ENCODE measurements at regions not wholly inside any gene's neighbourhood (a gene's known extent, or its start where the extent isn't known, plus 50 kb on each side); places are given as distances from the start of the nearest gene placed in this dataset.

DNA sequence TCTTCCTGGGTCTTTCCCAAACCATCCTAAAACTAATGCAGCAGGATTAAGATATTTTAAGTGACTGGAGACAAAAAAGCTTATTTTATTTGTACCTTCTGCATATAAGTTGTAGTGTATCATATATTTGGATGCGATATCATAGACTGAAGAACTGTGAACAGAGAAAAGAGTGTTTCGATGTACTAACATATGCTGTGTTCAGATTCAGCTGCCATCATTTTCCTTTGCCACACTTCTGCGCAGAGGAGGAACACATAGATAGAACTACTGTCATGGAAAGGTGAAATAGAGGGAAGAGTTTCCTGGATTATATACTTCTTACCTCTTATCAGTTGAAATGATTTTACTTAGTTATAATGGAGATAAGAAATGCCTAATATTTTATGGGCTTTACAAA is 95.5 kb upstream of the CNTN3 start:
- no peaks in the 10 kb centered on the region for H3K36me3 ChIP-seq
- no peak overlapping the region for H3K4me3 ChIP-seq
- H3K4me3 Mint-ChIP-seq = no peak overlapping the region
- H3K27ac ChIP-seq = no peak overlapping the region
- DNase-seq (ENCODE audit: low spot score) = no peak
- no peak overlapping the region for H3K27ac Mint-ChIP-seq
- no peaks in the 10 kb centered on the region for H3F3A ChIP-seq (ENCODE audit: low read depth)
- no peaks in the 10 kb centered on the region for H3K79me2 ChIP-seq (ENCODE audit: low read depth)
- no peaks in the 10 kb centered on the region for H4K20me1 ChIP-seq (ENCODE audit: low read depth)
- no peak overlapping the region for H3K9ac ChIP-seq
- no peaks in the 10 kb centered on the region for H3K4me1 Mint-ChIP-seq
- H3K4me1 ChIP-seq = no peaks in the 10 kb centered on the region
- H3K27me3 ChIP-seq = no peaks in the 10 kb centered on the region
- no peak overlapping the region for H3K4me2 ChIP-seq
- TF ChIP-seq, protein P1, sequence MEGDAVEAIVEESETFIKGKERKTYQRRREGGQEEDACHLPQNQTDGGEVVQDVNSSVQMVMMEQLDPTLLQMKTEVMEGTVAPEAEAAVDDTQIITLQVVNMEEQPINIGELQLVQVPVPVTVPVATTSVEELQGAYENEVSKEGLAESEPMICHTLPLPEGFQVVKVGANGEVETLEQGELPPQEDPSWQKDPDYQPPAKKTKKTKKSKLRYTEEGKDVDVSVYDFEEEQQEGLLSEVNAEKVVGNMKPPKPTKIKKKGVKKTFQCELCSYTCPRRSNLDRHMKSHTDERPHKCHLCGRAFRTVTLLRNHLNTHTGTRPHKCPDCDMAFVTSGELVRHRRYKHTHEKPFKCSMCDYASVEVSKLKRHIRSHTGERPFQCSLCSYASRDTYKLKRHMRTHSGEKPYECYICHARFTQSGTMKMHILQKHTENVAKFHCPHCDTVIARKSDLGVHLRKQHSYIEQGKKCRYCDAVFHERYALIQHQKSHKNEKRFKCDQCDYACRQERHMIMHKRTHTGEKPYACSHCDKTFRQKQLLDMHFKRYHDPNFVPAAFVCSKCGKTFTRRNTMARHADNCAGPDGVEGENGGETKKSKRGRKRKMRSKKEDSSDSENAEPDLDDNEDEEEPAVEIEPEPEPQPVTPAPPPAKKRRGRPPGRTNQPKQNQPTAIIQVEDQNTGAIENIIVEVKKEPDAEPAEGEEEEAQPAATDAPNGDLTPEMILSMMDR (IDR thresholded peaks at IDR 0.05) = no peak
- no peak for TF ChIP-seq EZH2 (IDR thresholded peaks at IDR 0.05)
- TF ChIP-seq EZH2phosphoT487 (IDR thresholded peaks at IDR 0.05) = no peak
- peaks cover 5% of the 10 kb centered on the region for H3K9me3 Mint-ChIP-seq
- H3K36me3 Mint-ChIP-seq = no peaks in the 10 kb centered on the region
- no peaks in the 10 kb centered on the region for H3K9me3 ChIP-seq (ENCODE audit: low read depth)
- H2AFZ ChIP-seq (replicated peaks) = no peak overlapping the region
- H3K27me3 Mint-ChIP-seq (ENCODE audit: insufficient read depth, low read depth) = peaks cover 2% of the 10 kb centered on the region

DNA sequence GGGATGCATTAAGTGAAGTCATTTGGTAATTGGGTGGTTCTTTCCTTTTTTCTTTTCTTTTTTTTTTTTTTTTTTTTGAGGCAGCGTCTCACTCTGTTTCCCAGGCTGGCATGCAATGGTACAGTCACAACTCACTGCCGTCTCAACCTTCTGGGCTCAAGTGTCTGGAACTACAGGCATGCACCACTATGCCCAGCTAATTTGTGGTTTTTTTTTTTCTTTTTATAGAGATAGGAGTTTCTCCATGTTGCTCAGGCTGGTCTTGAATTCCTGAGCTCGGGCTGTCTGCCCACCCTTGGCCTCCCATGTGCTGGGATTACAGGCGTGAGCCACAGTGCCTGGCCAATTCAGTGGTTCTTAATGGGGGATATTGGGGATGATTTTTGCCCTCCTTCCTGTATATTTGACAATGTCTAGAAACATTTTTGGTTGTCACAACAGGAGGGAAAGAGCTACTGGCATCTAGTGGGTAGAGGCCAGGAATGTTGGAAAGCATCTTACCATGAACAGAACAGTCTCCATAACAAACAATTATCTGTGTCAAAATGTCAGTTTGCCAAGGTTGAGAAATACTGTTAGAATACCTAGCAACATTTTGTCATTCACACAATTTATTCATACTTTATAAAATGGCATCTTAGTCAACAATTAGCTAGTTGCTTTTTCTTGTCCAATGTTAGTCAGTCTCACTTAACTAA is 79.4 kb upstream of the CNTN3 start:
- TF ChIP-seq EZH2 (IDR thresholded peaks at IDR 0.05) (no peak), EZH2phosphoT487 (IDR thresholded peaks at IDR 0.05) (no peak)
- TF ChIP-seq, protein P1 (IDR thresholded peaks at IDR 0.05) = no peak
- no peak overlapping the region for H3K27ac Mint-ChIP-seq

DNA sequence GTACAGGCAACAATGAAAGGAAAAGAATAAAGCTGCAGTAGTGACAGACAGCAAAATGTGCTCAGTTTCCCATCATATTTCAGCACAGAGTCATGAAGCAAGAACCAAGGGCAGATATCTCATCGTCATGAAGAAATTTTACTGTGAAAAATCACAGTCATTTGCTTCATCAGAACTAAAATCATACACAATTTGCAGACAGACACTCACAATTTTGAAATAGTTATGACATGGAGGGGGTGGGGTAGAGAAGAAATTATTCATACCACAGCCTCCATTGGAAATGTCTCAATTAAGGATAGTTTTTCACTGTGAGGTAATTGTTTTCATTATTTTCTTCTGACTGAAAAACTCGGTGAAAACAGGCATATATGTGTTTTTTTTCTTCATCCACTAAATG is 78.8 kb upstream of the CNTN3 start:
- H3K36me3 Mint-ChIP-seq = no peaks in the 10 kb centered on the region
- Histone ChIP-seq H3K4me2 (no peak overlapping the region), H3K9ac (no peak overlapping the region), H3K79me2 (ENCODE audit: low read depth) (no peaks in the 10 kb centered on the region), H3K9me3 (ENCODE audit: low read depth) (no peaks in the 10 kb centered on the region), H4K20me1 (ENCODE audit: low read depth) (no peaks in the 10 kb centered on the region), H3K4me3 (no peak overlapping the region), H3K36me3 (no peaks in the 10 kb centered on the region), H2AFZ (replicated peaks) (no peak overlapping the region), H3K4me1 (no peaks in the 10 kb centered on the region), H3K27ac (no peak overlapping the region), H3F3A (ENCODE audit: low read depth) (no peaks in the 10 kb centered on the region), H3K27me3 (no peaks in the 10 kb centered on the region)
- no peak overlapping the region for H3K4me3 Mint-ChIP-seq
- H3K27me3 Mint-ChIP-seq (ENCODE audit: insufficient read depth, low read depth) = no peaks in the 10 kb centered on the region
- no peaks in the 10 kb centered on the region for H3K4me1 Mint-ChIP-seq
- DNase-seq (ENCODE audit: low spot score) = no peak
- H3K9me3 Mint-ChIP-seq = peaks cover 4% of the 10 kb centered on the region
- TF ChIP-seq EZH2 (IDR thresholded peaks at IDR 0.05) (no peak), EZH2phosphoT487 (IDR thresholded peaks at IDR 0.05) (no peak)
- TF ChIP-seq, protein P1 (IDR thresholded peaks at IDR 0.05) = no peak
- no peak overlapping the region for H3K27ac Mint-ChIP-seq

More for the DNA sequence above, 79.4 kb upstream of the CNTN3 start:
- Histone ChIP-seq H3F3A (ENCODE audit: low read depth) (no peaks in the 10 kb centered on the region), H3K9me3 (ENCODE audit: low read depth) (no peaks in the 10 kb centered on the region), H3K9ac (no peak overlapping the region), H2AFZ (replicated peaks) (no peak overlapping the region), H3K27me3 (no peaks in the 10 kb centered on the region), H4K20me1 (ENCODE audit: low read depth) (no peaks in the 10 kb centered on the region), H3K4me2 (no peak overlapping the region), H3K4me3 (no peak overlapping the region), H3K79me2 (ENCODE audit: low read depth) (no peaks in the 10 kb centered on the region), H3K36me3 (no peaks in the 10 kb centered on the region), H3K4me1 (no peaks in the 10 kb centered on the region), H3K27ac (no peak overlapping the region)
- Mint-ChIP-seq H3K4me3 (no peak overlapping the region), H3K36me3 (no peaks in the 10 kb centered on the region), H3K27me3 (ENCODE audit: insufficient read depth, low read depth) (no peaks in the 10 kb centered on the region), H3K9me3 (no peaks in the 10 kb centered on the region), H3K4me1 (no peaks in the 10 kb centered on the region)
- no peak for DNase-seq (ENCODE audit: low spot score)
